CD4-positive, alpha-beta T cell (primary cell): ENCODE measurements at regions not wholly inside any gene's neighbourhood (a gene's known extent, or its start where the extent isn't known, plus 50 kb on each side); places are given as distances from the start of the nearest gene placed in this dataset.

ENCODE experiments used
- ATAC-seq: fragments of 200-7000 bp; cut with Tn5 transposase; one replicate; pipeline ENCODE4 v1.10.0; 2022; ENCODE audit warnings: mild to moderate bottlenecking; ENCODE audit not compliant: poor library complexity
- CTCF ChIA-PET: fragments of 350-600 bp; sonication (Branson Sonifier 250); formaldehyde crosslinking; loops from one replicate; lab custom pipeline; 2021; ENCODE audit warnings: antibody characterized with exemption, inconsistent platforms; lab: Charles Lee
- POLR2A ChIA-PET: fragments of 350-600 bp; sonication (Branson Sonifier 250); formaldehyde crosslinking; loops from one replicate; lab custom pipeline; 2021; ENCODE audit warnings: antibody characterized with exemption, inconsistent platforms; lab: Charles Lee
- DNase-seq, 14 experiments: peaks; one replicate each; pipeline ENCODE4 v3.0.0-alpha.2; 2013 to 2020; ENCODE audit warnings: mixed read lengths in 2 of 14
- H3K27ac ChIP-seq, 2 donors: one replicate each; pipeline versions ENCODE4 v1.5.1 to v1.7.0; 2013; ENCODE audit warnings: low read length in 2 of 2, low read depth in 1 of 2, mild to moderate bottlenecking in 1 of 2
- H3K27me3 ChIP-seq, 2 experiments: 1 replicate in 1 of 2; 2 replicates in 1 of 2; pipeline versions ENCODE4 v1.6.1 to v1.7.0; 2013; ENCODE audit warnings: low read length in 2 of 2, control low read depth in 1 of 2, mild to moderate bottlenecking in 1 of 2, moderate library complexity in 1 of 2; ENCODE audit not compliant: insufficient read depth in 2 of 2, control insufficient read depth in 1 of 2
- H3K36me3 ChIP-seq: one replicate; pipeline ENCODE4 v1.6.1; 2013; ENCODE audit warnings: low read length, control low read depth; ENCODE audit not compliant: insufficient read depth
- H3K4me1 ChIP-seq: one replicate; pipeline ENCODE4 v1.6.1; 2013; ENCODE audit warnings: low read length, control low read depth; ENCODE audit not compliant: insufficient read depth
- H3K4me3 ChIP-seq: one replicate; pipeline ENCODE4 v1.5.1; 2013; ENCODE audit warnings: mild to moderate bottlenecking, low read length, moderate library complexity
- H3K9me3 ChIP-seq, 2 experiments: 1 replicate in 1 of 2; 2 replicates in 1 of 2; pipeline versions ENCODE4 v1.6.1 to v1.7.0; 2013; ENCODE audit warnings: low read length in 2 of 2, mild to moderate bottlenecking in 2 of 2, control low read depth in 1 of 2, moderate library complexity in 1 of 2; ENCODE audit not compliant: control insufficient read depth in 1 of 2, insufficient read depth in 1 of 2
- H3K27ac Mint-ChIP-seq: one replicate; pipeline ENCODE4 v1.8.0; 2020; ENCODE audit warnings: mixed read lengths
- H3K27me3 Mint-ChIP-seq: one replicate; pipeline ENCODE4 v1.8.0; 2021; ENCODE audit warnings: mixed read lengths
- H3K36me3 Mint-ChIP-seq: one replicate; pipeline ENCODE4 v1.8.0; 2021; ENCODE audit warnings: low read depth, mixed read lengths
- H3K4me1 Mint-ChIP-seq: one replicate; pipeline ENCODE4 v1.8.0; 2021; ENCODE audit warnings: low read depth, mixed read lengths
- H3K4me3 Mint-ChIP-seq: one replicate; pipeline ENCODE4 v1.8.0; 2020; ENCODE audit warnings: mild to moderate bottlenecking, mixed read lengths
- H3K9me3 Mint-ChIP-seq: one replicate; pipeline ENCODE4 v1.8.0; 2020; ENCODE audit warnings: mixed read lengths
- CTCF ChIP-seq: fragments of 200-600 bp; IDR thresholded peaks from one replicate; pipeline ENCODE4 v1.8.0; 2022; ENCODE audit warnings: antibody characterized with exemption, mild to moderate bottlenecking
- intact Hi-C, 2 experiments: fragments of 100-400 bp; cut with DNase I in 1 of 2; cut with micrococcal nuclease in 1 of 2; formaldehyde crosslinking; loops; one replicate each; pipeline versions ENCODE4 v1.15.1 to v1.9.0; 2023 to 2025; cut with DNase I, micrococcal nuclease

- H3K27ac ChIP-seq: no peak overlapping the region
- Mint-ChIP-seq H3K36me3 (no peaks in the 10 kb centered on the region), H3K4me1 (no peaks in the 10 kb centered on the region), H3K4me3 (no peak overlapping the region), H3K27me3 (peaks cover 10% of the 10 kb centered on the region), H3K9me3 (no peaks in the 10 kb centered on the region), H3K27ac (no peak overlapping the region)
- CTCF ChIA-PET: no interaction called here
- POLR2A ChIA-PET: no interaction called here
- DNase-seq (no peak), ATAC-seq (no peak)
- no peak for TF ChIP-seq CTCF
- H3K27me3 ChIP-seq: no peaks in the 10 kb centered on the region
- no peaks in the 10 kb centered on the region for H3K9me3 ChIP-seq
- H3K4me3 ChIP-seq: no peak overlapping the region
- H3K36me3 ChIP-seq: no peaks in the 10 kb centered on the region
- H3K4me1 ChIP-seq: no peaks in the 10 kb centered on the region
- intact Hi-C loops: no loop called here
Measured at GRCh38 chr1:78322928-78323680, 167.7 kb upstream of the PTGFR start.

GRCh38 chr1:78325293-78325692, 165.5 kb upstream of the PTGFR start:
- DNase-seq: no peak
- no peak overlapping the region for H3K27ac Mint-ChIP-seq
- H3K27me3 Mint-ChIP-seq: peaks cover 15% of the 10 kb centered on the region
- TF ChIP-seq CTCF: no peak
- H3K36me3 Mint-ChIP-seq: no peaks in the 10 kb centered on the region
- no peaks in the 10 kb centered on the region for H3K4me1 Mint-ChIP-seq
- no peaks in the 10 kb centered on the region for H3K36me3 ChIP-seq
- H3K9me3 ChIP-seq: no peaks in the 10 kb centered on the region
- H3K27ac ChIP-seq: no peak overlapping the region
- ChIA-PET POLR2A (no interaction called here), CTCF (no interaction called here)
- no peak overlapping the region for H3K4me3 Mint-ChIP-seq
- no peaks in the 10 kb centered on the region for H3K9me3 Mint-ChIP-seq
- H3K27me3 ChIP-seq: no peaks in the 10 kb centered on the region
- no peaks in the 10 kb centered on the region for H3K4me1 ChIP-seq
- H3K4me3 ChIP-seq: no peak overlapping the region
- no peak for ATAC-seq
- intact Hi-C loops: no loop called here

- TF ChIP-seq CTCF: no peak
- Mint-ChIP-seq H3K9me3 (no peaks in the 10 kb centered on the region), H3K27me3 (peaks cover 16% of the 10 kb centered on the region), H3K4me3 (no peak overlapping the region), H3K36me3 (no peaks in the 10 kb centered on the region), H3K27ac (no peak overlapping the region), H3K4me1 (no peaks in the 10 kb centered on the region)
- H3K27ac ChIP-seq: no peak overlapping the region
- H3K9me3 ChIP-seq: no peaks in the 10 kb centered on the region
- H3K36me3 ChIP-seq: no peaks in the 10 kb centered on the region
- no peaks in the 10 kb centered on the region for H3K4me1 ChIP-seq
- ATAC-seq (no peak), DNase-seq (no peak)
- POLR2A ChIA-PET: no interaction called here
- intact Hi-C loops: no loop called here
- H3K27me3 ChIP-seq: no peaks in the 10 kb centered on the region
- no peak overlapping the region for H3K4me3 ChIP-seq
- CTCF ChIA-PET: no interaction called here
Measured at GRCh38 chr1:78329475-78329874, 161.3 kb upstream of the PTGFR start.
